Parathyroid adenoma (tissue), 2 donors: ENCODE measurements at regions not wholly inside any gene's neighbourhood (a gene's known extent, or its start where the extent isn't known, plus 50 kb on each side); places are given as distances from the start of the nearest gene placed in this dataset.
"Not testable (repeated sequence)": the region's sequence is repeated elsewhere in the genome, so short reads cannot be mapped to it uniquely, and the experiment has no call there.

Source experiments
- H2AFZ ChIP-seq: fragments of 300-600 bp; sonication (generic); one replicate; pipeline ENCODE4 v1.7.0; 2017; ENCODE audit warnings: antibody characterized with exemption, mild to moderate bottlenecking
- H3K27ac ChIP-seq: fragments of 300-600 bp; sonication (generic); one replicate; pipeline ENCODE4 v1.7.0; 2017
- H3K27me3 ChIP-seq: fragments of 300-600 bp; sonication (generic); one replicate; pipeline ENCODE4 v1.7.0; 2017; ENCODE audit warnings: low read length; ENCODE audit not compliant: control insufficient read depth, insufficient read depth
- H3K36me3 ChIP-seq: fragments of 300-600 bp; sonication (generic); one replicate; pipeline ENCODE4 v1.7.0; 2017; ENCODE audit warnings: low read length; ENCODE audit not compliant: control insufficient read depth, insufficient read depth
- H3K4me1 ChIP-seq: fragments of 300-600 bp; sonication (generic); one replicate; pipeline ENCODE4 v1.7.0; 2017; ENCODE audit warnings: control low read depth
- H3K4me2 ChIP-seq: fragments of 300-600 bp; sonication (generic); one replicate; pipeline ENCODE4 v1.7.0; 2017; ENCODE audit warnings: low read length
- H3K4me3 ChIP-seq: fragments of 300-600 bp; sonication (generic); one replicate; pipeline ENCODE4 v1.7.0; 2017; ENCODE audit warnings: low read depth, low read length
- H3K79me2 ChIP-seq: fragments of 300-600 bp; sonication (generic); one replicate; pipeline ENCODE4 v1.7.0; 2017; ENCODE audit warnings: control low read depth
- H3K9ac ChIP-seq: fragments of 300-600 bp; sonication (generic); one replicate; pipeline ENCODE4 v1.7.0; 2017; ENCODE audit warnings: mild to moderate bottlenecking
- H3K9me3 ChIP-seq: fragments of 300-600 bp; sonication (generic); one replicate; pipeline ENCODE4 v1.7.0; 2017; ENCODE audit warnings: low read length; ENCODE audit not compliant: control insufficient read depth
- CTCF ChIP-seq: fragments of 300-600 bp; sonication (generic); IDR thresholded peaks from one replicate; pipeline ENCODE4 v1.7.0; 2017; ENCODE audit warnings: antibody characterized with exemption, mild to moderate bottlenecking
- donor health status: primary hyperparathyroidism.

GRCh38 chr22:49400136-49400940 lies 427.3 kb downstream of the BRD1 start:
- Histone ChIP-seq H3K36me3 (no peaks in the 10 kb centered on the region), H3K4me1 (no peaks in the 10 kb centered on the region), H3K4me3 (no peak overlapping the region), H3K4me2 (no peak overlapping the region), H3K27ac (no peak overlapping the region), H3K79me2 (no peaks in the 10 kb centered on the region), H2AFZ (no peak overlapping the region), H3K9ac (no peak overlapping the region), H3K27me3 (no peaks in the 10 kb centered on the region), H3K9me3 (no peaks in the 10 kb centered on the region)
- no peak for TF ChIP-seq CTCF

- Histone ChIP-seq H3K79me2 (no peaks in the 10 kb centered on the region), H3K9ac (no peak overlapping the region), H3K4me2 (no peak overlapping the region), H3K27ac (no peak overlapping the region), H2AFZ (no peak overlapping the region), H3K4me3 (no peak overlapping the region), H3K4me1 (no peaks in the 10 kb centered on the region), H3K9me3 (no peaks in the 10 kb centered on the region), H3K36me3 (no peaks in the 10 kb centered on the region), H3K27me3 (no peaks in the 10 kb centered on the region)
- no peak for TF ChIP-seq CTCF
Measured at GRCh38 chr22:49398646-49399045, 429.0 kb downstream of the BRD1 start.

- Histone ChIP-seq H3K36me3 (no peaks in the 10 kb centered on the region), H3K27me3 (no peaks in the 10 kb centered on the region), H3K27ac (no peak overlapping the region), H3K4me1 (no peaks in the 10 kb centered on the region), H3K4me3 (no peak overlapping the region), H3K4me2 (no peak overlapping the region), H3K9me3 (no peaks in the 10 kb centered on the region), H2AFZ (no peak overlapping the region), H3K9ac (no peak overlapping the region), H3K79me2 (no peaks in the 10 kb centered on the region)
- no peak for TF ChIP-seq CTCF
Measured at GRCh38 chr22:49398115-49398514, 429.6 kb downstream of the BRD1 start.

- no peak overlapping the region for H3K9ac ChIP-seq
- no peaks in the 10 kb centered on the region for H3K36me3 ChIP-seq
- H3K27me3 ChIP-seq = no peaks in the 10 kb centered on the region
- no peak overlapping the region for H2AFZ ChIP-seq
- no peak overlapping the region for H3K4me2 ChIP-seq
- H3K4me1 ChIP-seq = no peaks in the 10 kb centered on the region
- no peaks in the 10 kb centered on the region for H3K9me3 ChIP-seq
- H3K4me3 ChIP-seq = no peak overlapping the region
- no peak overlapping the region for H3K27ac ChIP-seq
- TF ChIP-seq CTCF = no peak
- H3K79me2 ChIP-seq = no peaks in the 10 kb centered on the region
Measured at GRCh38 chr22:49396817-49397216, 430.9 kb downstream of the BRD1 start.

GRCh38 chr22:49395617-49396016 lies 432.1 kb downstream of the BRD1 start:
- H3K27ac ChIP-seq = no peak overlapping the region
- no peaks in the 10 kb centered on the region for H3K9me3 ChIP-seq
- no peak overlapping the region for H3K9ac ChIP-seq
- H3K4me1 ChIP-seq = no peaks in the 10 kb centered on the region
- H3K4me2 ChIP-seq = no peak overlapping the region
- H3K36me3 ChIP-seq = no peaks in the 10 kb centered on the region
- no peak for TF ChIP-seq CTCF
- H3K4me3 ChIP-seq = no peak overlapping the region
- H3K27me3 ChIP-seq = no peaks in the 10 kb centered on the region
- no peak overlapping the region for H2AFZ ChIP-seq
- H3K79me2 ChIP-seq = no peaks in the 10 kb centered on the region

- H3K4me3 ChIP-seq, H3K27me3 ChIP-seq: not testable (repeated sequence)
Measured at GRCh38 chr22:49395062-49395461, 432.6 kb downstream of the BRD1 start.

More at GRCh38 chr22:49395062-49395461, 432.6 kb downstream of the BRD1 start:
- not testable (repeated sequence) for H3K9me3 ChIP-seq, H3K4me1 ChIP-seq, H3K4me2 ChIP-seq, H3K79me2 ChIP-seq, H3K27ac ChIP-seq, H3K9ac ChIP-seq, H3K36me3 ChIP-seq, H2AFZ ChIP-seq
